Hepatocyte (in vitro differentiated cells): ENCODE measurements at regions not wholly inside any gene's neighbourhood (a gene's known extent, or its start where the extent isn't known, plus 50 kb on each side); places are given as distances from the start of the nearest gene placed in this dataset.

Experiments used
- DNase-seq: peaks from one replicate; pipeline ENCODE4 v3.0.0-alpha.2; 2016; ENCODE audit warnings: low spot score
- H2AFZ ChIP-seq: fragments of 200-600 bp; sonication (generic); 2 replicates; pipeline ENCODE4 v1.6.0; 2016; ENCODE audit warnings: antibody characterized with exemption, mild to moderate bottlenecking
- H3K27ac ChIP-seq: fragments of 200-600 bp; sonication (generic); 2 replicates; pipeline ENCODE4 v1.5.1; 2016; ENCODE audit warnings: mild to moderate bottlenecking
- H3K27me3 ChIP-seq: fragments of 200-600 bp; sonication (generic); 2 replicates; pipeline ENCODE4 v1.6.1; 2016
- H3K36me3 ChIP-seq: fragments of 200-600 bp; sonication (generic); replicated peaks from 2 replicates; pipeline ENCODE4 v1.5.1; 2016; ENCODE audit warnings: low read depth; ENCODE audit not compliant: insufficient read depth
- H3K4me1 ChIP-seq: fragments of 200-600 bp; sonication (generic); 2 replicates; pipeline ENCODE4 v1.5.1; 2016; ENCODE audit warnings: mild to moderate bottlenecking, moderate library complexity; ENCODE audit not compliant: insufficient read depth
- H3K4me2 ChIP-seq: fragments of 200-600 bp; sonication (generic); 2 replicates; pipeline ENCODE4 v1.6.0; 2016
- H3K4me3 ChIP-seq: fragments of 200-600 bp; sonication (generic); 2 replicates; pipeline ENCODE4 v1.5.1; 2016; ENCODE audit warnings: mild to moderate bottlenecking
- H3K79me2 ChIP-seq: fragments of 200-600 bp; sonication (generic); 2 replicates; pipeline ENCODE4 v1.6.0; 2017; ENCODE audit warnings: mild to moderate bottlenecking
- H3K9me2 ChIP-seq: fragments of 200-600 bp; sonication (generic); replicated peaks from 2 replicates; pipeline ENCODE4 v1.6.0; 2017; ENCODE audit warnings: mild to moderate bottlenecking; ENCODE audit not compliant: insufficient read depth
- H3K9me3 ChIP-seq: fragments of 200-600 bp; sonication (generic); 2 replicates; pipeline ENCODE4 v1.5.1; 2016; ENCODE audit warnings: low read depth, mild to moderate bottlenecking
- H4K20me1 ChIP-seq: fragments of 200-600 bp; sonication (generic); 2 replicates; pipeline ENCODE4 v1.6.0; 2016; ENCODE audit warnings: mild to moderate bottlenecking; ENCODE audit not compliant: insufficient read depth, poor library complexity, severe bottlenecking
- EZH2 ChIP-seq: fragments of 200-600 bp; sonication (generic); IDR thresholded peaks from 2 replicates; pipeline ENCODE4 v1.6.1; 2016; ENCODE audit warnings: antibody characterized with exemption, mild to moderate bottlenecking, borderline replicate concordance
- EZH2phosphoT487 ChIP-seq: fragments of 200-600 bp; sonication (generic); IDR thresholded peaks from one replicate; pipeline ENCODE4 v1.6.1; 2018; ENCODE audit warnings: antibody characterized with exemption, mild to moderate bottlenecking, low read depth, moderate library complexity; ENCODE audit not compliant: unreplicated experiment, severe bottlenecking
- WGBS: methylation state at CpG from one replicate; pipeline ENCODE4 v1.1.6; 2016; ENCODE audit warnings: low lambda C conversion rate; ENCODE audit errors: missing lambda C conversion rate; 5-methylcytosine and 5-hydroxymethylcytosine counted together
- TF ChIP-seq, protein P1 (sequence below): fragments of 200-600 bp; sonication (generic); IDR thresholded peaks from 2 replicates; pipeline ENCODE4 v1.5.1; 2016; ENCODE audit warnings: antibody characterized with exemption, mild to moderate bottlenecking; ENCODE audit not compliant: poor library complexity

DNA sequence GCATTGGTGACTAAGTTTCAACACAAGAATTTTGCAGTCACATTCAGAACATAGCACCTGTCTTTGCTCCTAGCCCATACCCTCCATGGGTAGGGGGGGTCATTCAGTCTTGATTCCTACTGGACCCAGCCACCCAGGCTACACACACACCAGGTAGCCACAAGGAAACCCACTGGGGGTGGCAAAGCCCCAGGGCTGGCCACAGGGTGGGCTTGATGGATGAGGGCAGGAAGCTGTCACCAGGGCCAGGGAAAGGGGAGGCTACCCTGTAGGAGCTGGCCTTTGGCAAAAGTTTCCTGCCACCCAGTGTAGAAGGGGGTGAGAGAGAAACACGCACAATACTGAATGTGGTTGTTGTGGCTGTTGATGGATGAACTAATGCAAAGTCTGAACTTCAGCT lies 74.5 kb upstream of the NKX1-1 start:
- H3K9me2 ChIP-seq = no peaks in the 10 kb centered on the region
- TF ChIP-seq EZH2 (no peak), EZH2phosphoT487 (no peak)
- TF ChIP-seq, protein P1, sequence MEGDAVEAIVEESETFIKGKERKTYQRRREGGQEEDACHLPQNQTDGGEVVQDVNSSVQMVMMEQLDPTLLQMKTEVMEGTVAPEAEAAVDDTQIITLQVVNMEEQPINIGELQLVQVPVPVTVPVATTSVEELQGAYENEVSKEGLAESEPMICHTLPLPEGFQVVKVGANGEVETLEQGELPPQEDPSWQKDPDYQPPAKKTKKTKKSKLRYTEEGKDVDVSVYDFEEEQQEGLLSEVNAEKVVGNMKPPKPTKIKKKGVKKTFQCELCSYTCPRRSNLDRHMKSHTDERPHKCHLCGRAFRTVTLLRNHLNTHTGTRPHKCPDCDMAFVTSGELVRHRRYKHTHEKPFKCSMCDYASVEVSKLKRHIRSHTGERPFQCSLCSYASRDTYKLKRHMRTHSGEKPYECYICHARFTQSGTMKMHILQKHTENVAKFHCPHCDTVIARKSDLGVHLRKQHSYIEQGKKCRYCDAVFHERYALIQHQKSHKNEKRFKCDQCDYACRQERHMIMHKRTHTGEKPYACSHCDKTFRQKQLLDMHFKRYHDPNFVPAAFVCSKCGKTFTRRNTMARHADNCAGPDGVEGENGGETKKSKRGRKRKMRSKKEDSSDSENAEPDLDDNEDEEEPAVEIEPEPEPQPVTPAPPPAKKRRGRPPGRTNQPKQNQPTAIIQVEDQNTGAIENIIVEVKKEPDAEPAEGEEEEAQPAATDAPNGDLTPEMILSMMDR = no peak
- no peak overlapping the region for H3K4me2 ChIP-seq
- H3K9me3 ChIP-seq = no peaks in the 10 kb centered on the region
- H3K4me3 ChIP-seq = no peak overlapping the region
- no peaks in the 10 kb centered on the region for H3K4me1 ChIP-seq
- no peaks in the 10 kb centered on the region for H3K27me3 ChIP-seq
- WGBS = 83% methylated on average over 1 of the region's 1 CpG
- H4K20me1 ChIP-seq = no peaks in the 10 kb centered on the region
- DNase-seq = no peak
- no peak overlapping the region for H2AFZ ChIP-seq
- H3K27ac ChIP-seq = no peak overlapping the region
- no peaks in the 10 kb centered on the region for H3K79me2 ChIP-seq
- H3K36me3 ChIP-seq = no peaks in the 10 kb centered on the region

DNA sequence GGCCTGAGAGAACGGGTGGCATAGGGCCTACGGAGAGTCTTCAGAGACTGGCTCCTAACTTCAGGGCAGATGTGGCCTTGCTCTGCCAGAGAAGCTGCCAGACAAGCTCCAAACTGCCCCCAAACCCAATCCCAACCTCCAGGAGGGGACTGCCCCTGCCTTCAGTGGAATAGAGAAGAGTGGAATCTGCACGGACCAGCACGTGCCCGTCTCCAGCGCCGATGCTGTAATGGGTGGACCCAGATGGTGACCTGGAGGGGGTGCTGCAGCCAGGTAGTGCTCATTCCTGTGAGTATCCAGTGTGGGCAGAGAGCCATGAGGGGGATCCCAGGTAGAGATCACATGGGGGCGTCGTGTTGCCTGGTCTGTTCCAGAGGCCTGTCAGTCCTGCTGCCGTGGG lies 73.2 kb upstream of the NKX1-1 start:
- H3K4me2 ChIP-seq = no peak overlapping the region
- no peaks in the 10 kb centered on the region for H3K4me1 ChIP-seq
- no peaks in the 10 kb centered on the region for H4K20me1 ChIP-seq
- no peaks in the 10 kb centered on the region for H3K9me2 ChIP-seq
- TF ChIP-seq, protein P1 = no peak
- TF ChIP-seq EZH2 (no peak), EZH2phosphoT487 (no peak)
- no peaks in the 10 kb centered on the region for H3K9me3 ChIP-seq
- H3K79me2 ChIP-seq = no peaks in the 10 kb centered on the region
- no peaks in the 10 kb centered on the region for H3K27me3 ChIP-seq
- 92% methylated on average over 10 of the region's 10 CpGs for WGBS
- DNase-seq = no peak
- no peaks in the 10 kb centered on the region for H3K36me3 ChIP-seq
- no peak overlapping the region for H3K27ac ChIP-seq
- no peak overlapping the region for H3K4me3 ChIP-seq
- H2AFZ ChIP-seq = no peak overlapping the region

DNA sequence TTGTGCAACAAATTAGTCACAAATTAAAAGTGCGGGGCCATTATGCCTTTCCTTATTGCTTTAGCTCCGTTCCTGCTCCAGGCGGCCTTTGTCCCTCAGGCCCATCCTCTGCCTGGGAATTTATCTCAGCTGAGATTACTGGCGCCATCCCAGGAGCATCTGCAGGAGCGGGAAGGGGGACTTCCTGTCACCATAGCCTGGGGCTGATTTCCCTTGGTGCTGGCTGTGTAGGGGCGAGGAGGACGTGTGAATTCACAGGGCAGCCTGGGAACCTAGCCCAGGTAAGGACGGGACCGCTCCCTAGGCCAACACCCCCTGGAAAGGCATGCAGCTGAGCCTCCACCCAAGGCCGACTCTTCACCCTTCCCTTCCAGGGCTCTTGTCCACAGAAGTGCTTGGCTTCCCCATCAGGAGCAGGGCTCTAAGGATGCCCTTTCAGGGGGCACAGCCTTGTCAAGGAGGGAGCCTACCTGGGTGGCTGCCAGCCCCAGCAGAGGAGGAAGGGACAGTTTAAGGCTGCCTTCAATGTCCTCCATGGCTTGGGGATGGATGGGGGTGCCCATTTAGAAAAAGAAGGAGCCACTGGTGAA lies 72.6 kb upstream of the NKX1-1 start:
- Histone ChIP-seq H3K9me3 (no peaks in the 10 kb centered on the region), H3K36me3 (no peaks in the 10 kb centered on the region), H3K9me2 (no peaks in the 10 kb centered on the region), H3K4me2 (no peak overlapping the region), H3K27me3 (no peaks in the 10 kb centered on the region), H3K27ac (no peak overlapping the region), H3K4me3 (no peak overlapping the region), H4K20me1 (no peaks in the 10 kb centered on the region), H3K4me1 (no peaks in the 10 kb centered on the region), H2AFZ (no peak overlapping the region), H3K79me2 (no peaks in the 10 kb centered on the region)
- no peak for DNase-seq
- no peak for TF ChIP-seq EZH2
- no peak for TF ChIP-seq EZH2phosphoT487
- TF ChIP-seq, protein P1 = no peak
- WGBS = 55% methylated on average over 10 of the region's 10 CpGs
